ENCODE measurements at regions not wholly inside any gene's neighbourhood (a gene's known extent, or its start where the extent isn't known, plus 50 kb on each side); places are given as distances from the start of the nearest gene placed in this dataset.

GRCh38 chr2:18411626-18412025 lies 148.8 kb downstream of the RDH14 start:
- TF ChIP-seq EZH2 (IDR thresholded peaks at IDR 0.05; ENCODE audit: insufficient read depth, poor library complexity, severe bottlenecking) (no peak), EZH2phosphoT487 (IDR thresholded peaks at IDR 0.05; ENCODE audit: insufficient read depth, low read depth) (no peak)

All from GM23248 (cell line).